H1 (cell line): ENCODE measurements at regions not wholly inside any gene's neighbourhood (a gene's known extent, or its start where the extent isn't known, plus 50 kb on each side); places are given as distances from the start of the nearest gene placed in this dataset.

Experiments used
- CTCF ChIA-PET: fragments of 300-600 bp; sonication (Branson Sonifier 250); formaldehyde crosslinking; loops from one replicate; lab custom pipeline; 2021; ENCODE audit not compliant: partially characterized antibody; lab: Charles Lee
- POLR2A ChIA-PET: fragments of 300-600 bp; sonication (Branson Sonifier 250); formaldehyde crosslinking; loops from one replicate; lab custom pipeline; 2021; ENCODE audit warnings: inconsistent platforms; ENCODE audit not compliant: partially characterized antibody; lab: Charles Lee
- DNase-seq, 2 experiments: peaks; one replicate each; pipeline versions ENCODE4 v3.0.0 to v3.0.0-alpha.2; 2010 to 2022; ENCODE audit warnings: low spot score in 2 of 2, low read depth in 1 of 2, mixed read lengths in 1 of 2
- FAIRE-seq: peaks from 2 replicates; lab custom pipeline; 2011; peaks lifted over from hg19 to GRCh38; lab: Jason Lieb, UNC
- H2AFZ ChIP-seq: 2 replicates; pipeline ENCODE4 v1.8.1; 2012; ENCODE audit warnings: low read length, inconsistent platforms
- H2AK5ac ChIP-seq: 2 replicates; pipeline ENCODE4 v1.6.1; 2013; ENCODE audit warnings: low read depth, low read length
- H2BK120ac ChIP-seq: replicated peaks from 2 replicates; pipeline ENCODE3; 2013; ENCODE audit warnings: low read depth, low read length, inconsistent platforms
- H2BK12ac ChIP-seq: 2 replicates; pipeline ENCODE4 v1.6.1; 2013; ENCODE audit warnings: low read depth, low read length
- H2BK15ac ChIP-seq: 2 replicates; pipeline ENCODE4 v1.6.1; 2013; ENCODE audit warnings: low read length
- H2BK20ac ChIP-seq: 2 replicates; pipeline ENCODE4 v1.6.1; 2013; ENCODE audit warnings: low read length
- H2BK5ac ChIP-seq: 2 replicates; pipeline ENCODE4 v1.6.1; 2013; ENCODE audit warnings: low read depth, low read length
- H3K14ac ChIP-seq: 2 replicates; pipeline ENCODE4 v1.6.1; 2013; ENCODE audit warnings: inconsistent platforms; ENCODE audit not compliant: insufficient read length
- H3K18ac ChIP-seq: 2 replicates; pipeline ENCODE4 v1.6.1; 2013; ENCODE audit warnings: low read length; ENCODE audit errors: extremely low read depth
- H3K23ac ChIP-seq: 2 replicates; pipeline ENCODE4 v1.6.1; 2013; ENCODE audit warnings: inconsistent platforms; ENCODE audit not compliant: insufficient read length
- H3K23me2 ChIP-seq: 2 replicates; pipeline ENCODE4 v1.6.1; 2013; ENCODE audit warnings: low read depth, low read length
- H3K27ac ChIP-seq: 2 replicates; pipeline ENCODE4 v1.6.1; 2011; ENCODE audit warnings: low read depth, low read length, inconsistent platforms
- H3K27me3 ChIP-seq, 4 experiments: replicated peaks in 1 of 4; 1 replicate in 1 of 4; 2 replicates in 3 of 4; pipeline versions ENCODE4 v1.6.1 to v1.8.1; 2011 to 2013; ENCODE audit warnings: low read length in 3 of 4, mild to moderate bottlenecking in 3 of 4, inconsistent platforms in 2 of 4, mixed read lengths in 2 of 4, moderate library complexity in 1 of 4; ENCODE audit not compliant: control insufficient read depth in 3 of 4, insufficient read depth in 3 of 4; ENCODE audit errors: extremely low read depth in 1 of 4
- H3K36me3 ChIP-seq, 4 experiments: 2 replicates each; pipeline versions ENCODE4 v1.6.1 to v1.8.1; 2011 to 2013; ENCODE audit warnings: mild to moderate bottlenecking in 4 of 4, low read length in 3 of 4, moderate library complexity in 2 of 4, control low read depth in 1 of 4, inconsistent platforms in 1 of 4; ENCODE audit not compliant: insufficient read depth in 4 of 4, control insufficient read depth in 2 of 4
- H3K4ac ChIP-seq: replicated peaks from 2 replicates; pipeline ENCODE3; 2013; ENCODE audit warnings: low read length, low read depth, mixed read lengths, inconsistent platforms; ENCODE audit not compliant: insufficient read length
- H3K4me1 ChIP-seq, 4 experiments: replicated peaks in 1 of 4; 1 replicate in 1 of 4; 2 replicates in 3 of 4; pipeline versions ENCODE4 v1.6.1 to v1.8.1; 2011 to 2013; ENCODE audit warnings: low read length in 3 of 4, inconsistent platforms in 2 of 4, mixed read lengths in 1 of 4; ENCODE audit not compliant: insufficient read depth in 4 of 4, control insufficient read depth in 3 of 4
- H3K4me2 ChIP-seq, 2 experiments: 2 replicates each; pipeline versions ENCODE4 v1.6.1 to v1.8.1; 2011 to 2013; ENCODE audit warnings: low read depth in 2 of 2, low read length in 2 of 2, control low read depth in 1 of 2, inconsistent platforms in 1 of 2, mild to moderate bottlenecking in 1 of 2; ENCODE audit not compliant: insufficient read depth in 1 of 2
- H3K4me3 ChIP-seq, 4 experiments: fragments of 200-600, 300-600 bp in 1 of 4; sonication (generic), shearing (Covaris generic), sonication (Bioruptor Twin) in 1 of 4; 2 replicates each; pipeline versions ENCODE4 v1.5.1 to v1.8.1; 2011 to 2016; ENCODE audit warnings: low read length in 4 of 4, low read depth in 3 of 4, control low read depth in 2 of 4, inconsistent platforms in 2 of 4, mild to moderate bottlenecking in 2 of 4, mixed read lengths in 1 of 4, moderate library complexity in 1 of 4; ENCODE audit not compliant: insufficient read depth in 2 of 4; ENCODE audit errors: extremely low read depth in 1 of 4
- H3K56ac ChIP-seq: replicated peaks from 2 replicates; pipeline ENCODE3; 2013; ENCODE audit warnings: low read depth, mild to moderate bottlenecking, mixed read lengths, low read length, inconsistent platforms; ENCODE audit not compliant: insufficient read length
- H3K79me1 ChIP-seq: 2 replicates; pipeline ENCODE4 v1.6.1; 2013; ENCODE audit warnings: low read depth, low read length, control low read depth
- H3K79me2 ChIP-seq, 2 experiments: 2 replicates each; pipeline versions ENCODE4 v1.6.1 to v1.8.1; 2012 to 2013; ENCODE audit warnings: low read length in 2 of 2, mild to moderate bottlenecking in 2 of 2, inconsistent platforms in 1 of 2; ENCODE audit not compliant: insufficient read depth in 2 of 2, control insufficient read depth in 1 of 2
- H3K9ac ChIP-seq, 4 experiments: replicated peaks in 1 of 4; 1 replicate in 1 of 4; 2 replicates in 3 of 4; pipeline versions ENCODE4 v1.6.1 to v1.8.1; 2011 to 2013; ENCODE audit warnings: low read depth in 3 of 4, low read length in 3 of 4, control low read depth in 2 of 4, mild to moderate bottlenecking in 2 of 4, moderate library complexity in 2 of 4, inconsistent platforms in 1 of 4; ENCODE audit errors: extremely low read depth in 1 of 4
- H3K9me3 ChIP-seq, 2 experiments: 2 replicates each; pipeline versions ENCODE4 v1.6.1 to v1.8.1; 2012 to 2013; ENCODE audit warnings: mild to moderate bottlenecking in 2 of 2, moderate library complexity in 2 of 2, control low read depth in 1 of 2, inconsistent platforms in 1 of 2, low read depth in 1 of 2, low read length in 1 of 2, mixed read lengths in 1 of 2; ENCODE audit not compliant: insufficient read depth in 2 of 2
- H4K20me1 ChIP-seq, 2 experiments: replicated peaks in 1 of 2; 2 replicates each; pipeline versions ENCODE3 to v1.8.1; 2011 to 2013; ENCODE audit warnings: inconsistent platforms in 2 of 2, low read length in 2 of 2, mild to moderate bottlenecking in 1 of 2; ENCODE audit not compliant: insufficient read depth in 2 of 2, control insufficient read depth in 1 of 2
- H4K5ac ChIP-seq: 2 replicates; pipeline ENCODE4 v1.6.1; 2013; ENCODE audit warnings: low read length, low read depth, mixed read lengths, inconsistent platforms; ENCODE audit not compliant: insufficient read length
- H4K8ac ChIP-seq: 2 replicates; pipeline ENCODE4 v1.8.0; 2013; ENCODE audit warnings: mild to moderate bottlenecking, moderate library complexity, low read length, inconsistent platforms; ENCODE audit not compliant: insufficient read depth; ENCODE audit errors: extremely low read depth
- H4K91ac ChIP-seq: replicated peaks from 2 replicates; pipeline ENCODE3; 2013; ENCODE audit warnings: low read length, mixed read lengths, inconsistent platforms; ENCODE audit not compliant: insufficient read length
- MAFK ChIP-seq: IDR thresholded peaks from 2 replicates; pipeline ENCODE4 v1.6.1; 2012; ENCODE audit warnings: low read depth, mild to moderate bottlenecking, improper control_type of control experiment, low read length
- POU5F1 ChIP-seq: IDR thresholded peaks from 2 replicates; pipeline ENCODE4 v1.6.1; 2011; ENCODE audit warnings: low read depth, mild to moderate bottlenecking, low read length, moderate library complexity
- RFX5 ChIP-seq: IDR thresholded peaks from 2 replicates; pipeline ENCODE4 v1.6.1; 2011; ENCODE audit warnings: low read depth, low read length, improper control_type of control experiment, borderline replicate concordance
- RNF2 ChIP-seq: fragments of 200-900, 300-1000 bp; sonication (generic); IDR thresholded peaks from 2 replicates; pipeline ENCODE4 v1.7.1; 2016; ENCODE audit warnings: borderline replicate concordance, low read depth, mild to moderate bottlenecking, antibody characterized with exemption, low read length; ENCODE audit not compliant: poor library complexity, severe bottlenecking; ENCODE audit errors: missing control alignments
- SIX5 ChIP-seq: IDR thresholded peaks from 2 replicates; pipeline ENCODE4 v1.6.1; 2011; ENCODE audit warnings: mild to moderate bottlenecking, low read depth, low read length
- SP1 ChIP-seq: IDR thresholded peaks from 2 replicates; pipeline ENCODE4 v1.6.1; 2011; ENCODE audit warnings: low read depth, low read length
- SP2 ChIP-seq: IDR thresholded peaks from 2 replicates; pipeline ENCODE4 v1.6.1; 2012; ENCODE audit warnings: mild to moderate bottlenecking, low read length, inconsistent platforms
- TAF1 ChIP-seq: IDR thresholded peaks from 2 replicates; pipeline ENCODE4 v1.6.1; 2011; ENCODE audit warnings: mild to moderate bottlenecking, low read depth, low read length
- TCF12 ChIP-seq: IDR thresholded peaks from 2 replicates; pipeline ENCODE4 v1.6.1; 2011; ENCODE audit warnings: low read depth, mild to moderate bottlenecking, low read length
- WGBS, 2 experiments: shearing (Covaris generic) in 1 of 2; methylation state at CpG; one replicate each; pipeline versions ENCODE4 v1.1.6 to v1.1.7; 2013 to 2015; ENCODE audit warnings: low lambda C conversion rate in 2 of 2, mixed read lengths in 2 of 2, inconsistent platforms in 1 of 2, low coverage in 1 of 2, missing lambda C conversion rate in 1 of 2; ENCODE audit not compliant: insufficient replicate concordance in 2 of 2, insufficient coverage in 1 of 2, insufficient read length in 1 of 2; ENCODE audit errors: extremely low coverage in 1 of 2, missing lambda C conversion rate in 1 of 2; 5-methylcytosine and 5-hydroxymethylcytosine counted together

- H2BK20ac ChIP-seq, result no peak overlapping the region
- POLR2A ChIA-PET, result no interaction called here
- FAIRE-seq, result no peak
- 81% methylated on average over 3 of the region's 3 CpGs; no CpG with 5 or more reads in 1 of the 2 experiments for WGBS, 2 experiments
- no peak for TF ChIP-seq SP2
- TF ChIP-seq MAFK, result no peak
- TF ChIP-seq SIX5, result no peak
- TF ChIP-seq TCF12, result no peak
- no peak for TF ChIP-seq POU5F1
- no peak for TF ChIP-seq SP1
- TF ChIP-seq RFX5, result no peak
- no peak for TF ChIP-seq TAF1
- TF ChIP-seq RNF2, result no peak
- no peak overlapping the region for H3K27ac ChIP-seq
- no peak overlapping the region for H3K18ac ChIP-seq
- H2AFZ ChIP-seq, result no peak overlapping the region
- no peaks in the 10 kb centered on the region for H4K20me1 ChIP-seq
- CTCF ChIA-PET, result no interaction called here
- H3K56ac ChIP-seq, result no peak overlapping the region
- no peak overlapping the region for H2BK120ac ChIP-seq
- no peak overlapping the region for H3K4me3 ChIP-seq
- H3K9ac ChIP-seq, result no peak overlapping the region
- H3K79me1 ChIP-seq, result no peaks in the 10 kb centered on the region
- no peaks in the 10 kb centered on the region for H3K4me1 ChIP-seq
- no peak overlapping the region for H2AK5ac ChIP-seq
- no peaks in the 10 kb centered on the region for H3K27me3 ChIP-seq
- H3K79me2 ChIP-seq, result no peaks in the 10 kb centered on the region
- H3K4me2 ChIP-seq, result no peak overlapping the region
- H3K14ac ChIP-seq, result no peak overlapping the region
- H3K9me3 ChIP-seq, result no peaks in the 10 kb centered on the region
- no peak overlapping the region for H2BK12ac ChIP-seq
- H3K36me3 ChIP-seq, result no peaks in the 10 kb centered on the region
- no peak overlapping the region for H4K91ac ChIP-seq
- H2BK15ac ChIP-seq, result no peak overlapping the region
- no peak overlapping the region for H2BK5ac ChIP-seq
- no peak overlapping the region for H4K8ac ChIP-seq
- no peak overlapping the region for H3K4ac ChIP-seq
- H3K23ac ChIP-seq, result no peak overlapping the region
- no peak overlapping the region for H4K5ac ChIP-seq
- no peaks in the 10 kb centered on the region for H3K23me2 ChIP-seq
- DNase-seq, result no peak
Measured at GRCh38 chr10:90047243-90047729, 345.9 kb downstream of the KIF20B start.
